ENCODE measurements at regions not wholly inside any gene's neighbourhood (a gene's known extent, or its start where the extent isn't known, plus 50 kb on each side); places are given as distances from the start of the nearest gene placed in this dataset.

- no peak for TF ChIP-seq CTCF (IDR thresholded peaks at IDR 0.05; ENCODE audit: control insufficient read depth, extremely low read depth, insufficient read depth)
- H3K4me3 ChIP-seq (ENCODE audit: low read depth, low read length): no peak overlapping the region
- no peak for DNase-seq (ENCODE audit: low read depth)
Measured at GRCh38 chr2:16047701-16048100, 107.4 kb downstream of the MYCN start.

GRCh38 chr2:16046649-16047048 is 106.3 kb downstream of the MYCN start:
- no peak for DNase-seq (ENCODE audit: low read depth)
- H3K4me3 ChIP-seq (ENCODE audit: low read depth, low read length): no peak overlapping the region
- no peak for TF ChIP-seq CTCF (IDR thresholded peaks at IDR 0.05; ENCODE audit: control insufficient read depth, extremely low read depth, insufficient read depth)

- H3K4me3 ChIP-seq (ENCODE audit: low read depth, low read length): no peak overlapping the region
- DNase-seq (ENCODE audit: low read depth): no peak
- TF ChIP-seq CTCF (IDR thresholded peaks at IDR 0.05; ENCODE audit: control insufficient read depth, extremely low read depth, insufficient read depth): no peak
Measured at GRCh38 chr2:16045653-16046352, 105.5 kb downstream of the MYCN start.

- H3K4me3 ChIP-seq (ENCODE audit: low read depth, low read length): no peak overlapping the region
- TF ChIP-seq CTCF (IDR thresholded peaks at IDR 0.05; ENCODE audit: control insufficient read depth, extremely low read depth, insufficient read depth): no peak
- no peak for DNase-seq (ENCODE audit: low read depth)
Measured at GRCh38 chr2:16044946-16045456, 104.7 kb downstream of the MYCN start.

GRCh38 chr2:16043627-16044026 is 103.3 kb downstream of the MYCN start:
- H3K4me3 ChIP-seq (ENCODE audit: low read depth, low read length): no peak overlapping the region
- DNase-seq (ENCODE audit: low read depth): no peak
- no peak for TF ChIP-seq CTCF (IDR thresholded peaks at IDR 0.05; ENCODE audit: control insufficient read depth, extremely low read depth, insufficient read depth)

- TF ChIP-seq CTCF (IDR thresholded peaks at IDR 0.05; ENCODE audit: control insufficient read depth, extremely low read depth, insufficient read depth): no peak
- no peak overlapping the region for H3K4me3 ChIP-seq (ENCODE audit: low read depth, low read length)
- DNase-seq (ENCODE audit: low read depth): no peak
Measured at GRCh38 chr2:16043192-16043591, 102.8 kb downstream of the MYCN start.

GRCh38 chr2:16042201-16042700 is 101.9 kb downstream of the MYCN start:
- no peak overlapping the region for H3K4me3 ChIP-seq (ENCODE audit: low read depth, low read length)
- no peak for TF ChIP-seq CTCF (IDR thresholded peaks at IDR 0.05; ENCODE audit: control insufficient read depth, extremely low read depth, insufficient read depth)
- DNase-seq (ENCODE audit: low read depth): no peak

Measured in LNCaP clone FGC (cell line).